Loucy (cell line): ENCODE measurements at regions not wholly inside any gene's neighbourhood (a gene's known extent, or its start where the extent isn't known, plus 50 kb on each side); places are given as distances from the start of the nearest gene placed in this dataset.

Source experiments
- EZH2phosphoT487 ChIP-seq: fragments of 200-600 bp; IDR thresholded peaks from 2 replicates; pipeline ENCODE4 v1.6.1; 2018; ENCODE audit warnings: antibody characterized with exemption, mild to moderate bottlenecking, moderate library complexity, borderline replicate concordance
- TF ChIP-seq, protein P1 (sequence below): fragments of 200-600 bp; sonication (generic); conservative IDR thresholded peaks from 2 replicates; pipeline ENCODE4 v1.5.1; 2014; ENCODE audit warnings: mild to moderate bottlenecking, antibody characterized with exemption, low read length

- TF ChIP-seq, protein P1, sequence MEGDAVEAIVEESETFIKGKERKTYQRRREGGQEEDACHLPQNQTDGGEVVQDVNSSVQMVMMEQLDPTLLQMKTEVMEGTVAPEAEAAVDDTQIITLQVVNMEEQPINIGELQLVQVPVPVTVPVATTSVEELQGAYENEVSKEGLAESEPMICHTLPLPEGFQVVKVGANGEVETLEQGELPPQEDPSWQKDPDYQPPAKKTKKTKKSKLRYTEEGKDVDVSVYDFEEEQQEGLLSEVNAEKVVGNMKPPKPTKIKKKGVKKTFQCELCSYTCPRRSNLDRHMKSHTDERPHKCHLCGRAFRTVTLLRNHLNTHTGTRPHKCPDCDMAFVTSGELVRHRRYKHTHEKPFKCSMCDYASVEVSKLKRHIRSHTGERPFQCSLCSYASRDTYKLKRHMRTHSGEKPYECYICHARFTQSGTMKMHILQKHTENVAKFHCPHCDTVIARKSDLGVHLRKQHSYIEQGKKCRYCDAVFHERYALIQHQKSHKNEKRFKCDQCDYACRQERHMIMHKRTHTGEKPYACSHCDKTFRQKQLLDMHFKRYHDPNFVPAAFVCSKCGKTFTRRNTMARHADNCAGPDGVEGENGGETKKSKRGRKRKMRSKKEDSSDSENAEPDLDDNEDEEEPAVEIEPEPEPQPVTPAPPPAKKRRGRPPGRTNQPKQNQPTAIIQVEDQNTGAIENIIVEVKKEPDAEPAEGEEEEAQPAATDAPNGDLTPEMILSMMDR, result no peak
- TF ChIP-seq EZH2phosphoT487, result no peak
Observed at GRCh38 chr13:102944821-102945220, 99.0 kb downstream of the ERCC5 start.
